HepG2 (cell line): ENCODE measurements at regions not wholly inside any gene's neighbourhood (a gene's known extent, or its start where the extent isn't known, plus 50 kb on each side); places are given as distances from the start of the nearest gene placed in this dataset.

Source experiments
- ATAC-seq: fragments of 200-7000 bp; cut with Tn5 transposase; 3 replicates; pipeline ENCODE4 v1.9.1; 2020; ENCODE audit warnings: mild to moderate bottlenecking, moderate library complexity
- BruUV-seq: library from RNA; stranded (reverse); fragments of 400-500 nt; replicated peaks from 2 replicates; lab custom pipeline; 2021; lab: Mats Ljungman, UMichigan
- CTCF ChIA-PET: fragments of 300-600 bp; formaldehyde crosslinking; extraction: SDS; loops from one replicate; lab custom pipeline; 2021; ENCODE audit warnings: low total read pairs, inconsistent platforms, low intra/inter-chr PET ratio; lab: Yijun Ruan, JAX
- POLR2A ChIA-PET: fragments of 350-600 bp; sonication (Branson Sonifier 250); formaldehyde crosslinking; loops from one replicate; lab custom pipeline; 2020; ENCODE audit warnings: antibody characterized with exemption, inconsistent platforms; lab: Yijun Ruan, JAX
- DNase-seq: peaks from one replicate; pipeline ENCODE4 v3.0.0-alpha.2; 2015; ENCODE audit warnings: low spot score
- FAIRE-seq: peaks from 3 replicates; lab custom pipeline; 2011; peaks lifted over from hg19 to GRCh38; lab: Jason Lieb, UNC
- H2AFZ ChIP-seq: one replicate; pipeline ENCODE4 v1.6.1; 2011; ENCODE audit warnings: low read length, inconsistent platforms
- H3K27ac ChIP-seq: fragments of 300-600 bp; 3 replicates; pipeline ENCODE4 v1.8.0; 2011; ENCODE audit warnings: mixed run types, mild to moderate bottlenecking, mixed read lengths, low read length, inconsistent platforms; ENCODE audit not compliant: insufficient read depth; ENCODE audit errors: extremely low read length
- H3K27me3 ChIP-seq, 2 experiments: fragments of 200-600 bp in 1 of 2; 2 replicates in 1 of 2; 3 replicates in 1 of 2; pipeline versions ENCODE4 v1.6.0 to v1.8.0; 2011; ENCODE audit warnings: low read length in 2 of 2, mild to moderate bottlenecking in 2 of 2, moderate library complexity in 2 of 2, inconsistent platforms in 1 of 2; ENCODE audit not compliant: insufficient read depth in 2 of 2, control insufficient read depth in 1 of 2
- H3K36me3 ChIP-seq, 2 experiments: fragments of 200-600 bp in 1 of 2; replicated peaks in 1 of 2; 2 replicates in 1 of 2; 3 replicates in 1 of 2; pipeline versions ENCODE4 v1.5.1 to v1.8.0; 2011; ENCODE audit warnings: low read length in 2 of 2, inconsistent platforms in 1 of 2; ENCODE audit not compliant: insufficient read depth in 2 of 2, control insufficient read depth in 1 of 2
- H3K4me1 ChIP-seq: 2 replicates; pipeline ENCODE4 v1.5.1; 2012; ENCODE audit warnings: low read length, inconsistent platforms; ENCODE audit not compliant: insufficient read depth
- H3K4me2 ChIP-seq: 2 replicates; pipeline ENCODE4 v1.6.0; 2011; ENCODE audit warnings: low read depth, low read length, inconsistent platforms
- H3K4me3 ChIP-seq, 3 experiments: fragments of 200-600 bp in 1 of 3; sonication (generic), shearing (Covaris generic) in 1 of 3; replicated peaks in 1 of 3; 2 replicates each; pipeline ENCODE4 v1.5.1; 2011 to 2016; ENCODE audit warnings: low read length in 3 of 3, inconsistent platforms in 2 of 3, low read depth in 2 of 3, mild to moderate bottlenecking in 2 of 3, control low read depth in 1 of 3, mixed read lengths in 1 of 3; ENCODE audit not compliant: insufficient read depth in 1 of 3
- H3K79me2 ChIP-seq: one replicate; pipeline ENCODE4 v1.6.1; 2011; ENCODE audit warnings: low read length, inconsistent platforms; ENCODE audit not compliant: insufficient read depth
- H3K9ac ChIP-seq: 2 replicates; pipeline ENCODE4 v1.6.0; 2011; ENCODE audit warnings: mild to moderate bottlenecking, low read depth, low read length, inconsistent platforms; ENCODE audit not compliant: insufficient read depth
- H3K9me3 ChIP-seq: 2 replicates; pipeline ENCODE4 v1.5.1; 2012; ENCODE audit warnings: mild to moderate bottlenecking, low read length
- H4K20me1 ChIP-seq: 2 replicates; pipeline ENCODE4 v1.6.0; 2011; ENCODE audit warnings: inconsistent platforms, mild to moderate bottlenecking, low read length, moderate library complexity; ENCODE audit not compliant: insufficient read depth
- ARNTL ChIP-seq: sonication (generic); formaldehyde crosslinking; IDR thresholded peaks from 2 replicates; pipeline ENCODE4 v1.4.0; 2020; ENCODE audit warnings: mild to moderate bottlenecking, missing genetic modification reagents
- ATF5 ChIP-seq: sonication (generic); formaldehyde crosslinking; IDR thresholded peaks from 2 replicates; pipeline ENCODE4 v1.4.0; 2020; ENCODE audit warnings: mild to moderate bottlenecking, low read depth, missing genetic modification reagents
- DPF2 ChIP-seq: sonication (generic); formaldehyde crosslinking; IDR thresholded peaks from 2 replicates; pipeline ENCODE4 v1.4.0; 2020; ENCODE audit warnings: mild to moderate bottlenecking, low read depth, missing genetic modification reagents, borderline replicate concordance
- DZIP1 ChIP-seq: sonication (generic); formaldehyde crosslinking; IDR thresholded peaks from 2 replicates; pipeline ENCODE4 v1.5.0; 2020; ENCODE audit warnings: mild to moderate bottlenecking, missing genetic modification reagents
- GPBP1L1 ChIP-seq: sonication (generic); formaldehyde crosslinking; IDR thresholded peaks from 2 replicates; pipeline ENCODE4 v1.5.0; 2020; ENCODE audit warnings: mild to moderate bottlenecking, missing genetic modification reagents
- LRRFIP1 ChIP-seq: sonication (generic); formaldehyde crosslinking; conservative IDR thresholded peaks from 2 replicates; pipeline ENCODE4 v1.4.0; 2020; ENCODE audit warnings: missing genetic modification reagents
- NCOA2 ChIP-seq: sonication (generic); formaldehyde crosslinking; IDR thresholded peaks from 2 replicates; pipeline ENCODE4 v1.8.0; 2022; ENCODE audit warnings: inconsistent platforms
- PRDM10 ChIP-seq: sonication (generic); formaldehyde crosslinking; IDR thresholded peaks from 2 replicates; pipeline ENCODE4 v1.4.0; 2020; ENCODE audit warnings: low read depth, missing genetic modification reagents
- PRMT3 ChIP-seq: sonication (generic); formaldehyde crosslinking; IDR thresholded peaks from 2 replicates; pipeline ENCODE4 v1.8.1; 2022; ENCODE audit warnings: low read depth, mild to moderate bottlenecking, moderate library complexity, missing genetic modification reagents, borderline replicate concordance
- RAD21 ChIP-seq: fragments of 450-650 bp; formaldehyde crosslinking; IDR thresholded peaks from 2 replicates; pipeline ENCODE4 v1.5.0; 2020; ENCODE audit warnings: mild to moderate bottlenecking
- SRSF4 ChIP-seq: fragments of 200-400 bp; formaldehyde crosslinking; IDR thresholded peaks from one replicate; pipeline ENCODE4 v1.6.1; 2018; ENCODE audit warnings: mild to moderate bottlenecking, low read depth, low read length, moderate library complexity; ENCODE audit not compliant: poor library complexity, severe bottlenecking
- THAP11 ChIP-seq: IDR thresholded peaks from 2 replicates; pipeline ENCODE4 v1.6.1; 2016; ENCODE audit warnings: missing biosample characterization, missing genetic modification reagents
- ZNF788 ChIP-seq: sonication (generic); formaldehyde crosslinking; IDR thresholded peaks from 2 replicates; pipeline ENCODE4 v1.5.0; 2020; ENCODE audit warnings: mild to moderate bottlenecking, missing genetic modification reagents, borderline replicate concordance
- WGBS: methylation state at CpG from one replicate; pipeline ENCODE4 v1.1.6; 2017; ENCODE audit warnings: low lambda C conversion rate; 5-methylcytosine and 5-hydroxymethylcytosine counted together
- in situ Hi-C: cut with HindIII; loops from 2 replicates; pipeline ENCODE4 v1.10.0; 2017; ENCODE audit warnings: low pct_unique_long_range_greater_than_20kb; ENCODE audit not compliant: extremely low pct_ligation_motif_present
- intact Hi-C: fragments of 100-400 bp; cut with micrococcal nuclease; formaldehyde crosslinking; loops from one replicate; pipeline ENCODE4 v1.10.0; 2022; ENCODE audit not compliant: unreplicated experiment

GRCh38 chr5:86951761-86952160 lies 315.9 kb upstream of the RASA1 start:
- H3K4me1 ChIP-seq, result no peaks in the 10 kb centered on the region
- intact Hi-C loops, result no loop called here
- no TSS peak for BruUV-seq
- H2AFZ ChIP-seq, result no peak overlapping the region
- H3K9me3 ChIP-seq, result no peaks in the 10 kb centered on the region
- no peak overlapping the region for H3K27ac ChIP-seq
- no peaks in the 10 kb centered on the region for H3K36me3 ChIP-seq
- in situ Hi-C loops, result no loop called here
- POLR2A ChIA-PET, result no interaction called here
- no peak for ATAC-seq
- CTCF ChIA-PET, result no interaction called here
- no peaks in the 10 kb centered on the region for H3K79me2 ChIP-seq
- no peak for DNase-seq
- H3K9ac ChIP-seq, result no peak overlapping the region
- WGBS, result 0% methylated on average over 3 of the region's 3 CpGs
- H3K27me3 ChIP-seq, result no peaks in the 10 kb centered on the region
- no peaks in the 10 kb centered on the region for H4K20me1 ChIP-seq
- no peak for FAIRE-seq
- no peak overlapping the region for H3K4me3 ChIP-seq
- H3K4me2 ChIP-seq, result no peak overlapping the region
- no peak for TF ChIP-seq SRSF4
- TF ChIP-seq THAP11, result no peak
- no peak for TF ChIP-seq LRRFIP1 (CRISPR knock-in tag)
- no peak for TF ChIP-seq PRDM10
- no peak for TF ChIP-seq PRMT3 (CRISPR knock-in tag)
- TF ChIP-seq ARNTL (CRISPR knock-in tag), result no peak
- no peak for TF ChIP-seq RAD21 (CRISPR knock-in tag)
- no peak for TF ChIP-seq DZIP1 (CRISPR knock-in tag)
- no peak for TF ChIP-seq GPBP1L1 (CRISPR knock-in tag)
- no peak for TF ChIP-seq ATF5 (CRISPR knock-in tag)
- no peak for TF ChIP-seq ZNF788
- no peak for TF ChIP-seq DPF2 (CRISPR knock-in tag)
- no peak for TF ChIP-seq NCOA2 (CRISPR knock-in tag)
